NCI-H226 (cell line): ENCODE measurements at regions not wholly inside any gene's neighbourhood (a gene's known extent, or its start where the extent isn't known, plus 50 kb on each side); places are given as distances from the start of the nearest gene placed in this dataset.
"Not testable (repeated sequence)": the region's sequence is repeated elsewhere in the genome, so short reads cannot be mapped to it uniquely, and the experiment has no call there.

Experiments
- DNase-seq: peaks from one replicate; pipeline ENCODE4 v3.0.0-alpha.2; 2015

- no peak for DNase-seq
These were observed 165.1 kb downstream of the FBXO4 start for GRCh38 chr5:42090162-42090561.

GRCh38 chr5:42099846-42100245, 174.8 kb downstream of the FBXO4 start:
- DNase-seq: not testable (repeated sequence)

DNA sequence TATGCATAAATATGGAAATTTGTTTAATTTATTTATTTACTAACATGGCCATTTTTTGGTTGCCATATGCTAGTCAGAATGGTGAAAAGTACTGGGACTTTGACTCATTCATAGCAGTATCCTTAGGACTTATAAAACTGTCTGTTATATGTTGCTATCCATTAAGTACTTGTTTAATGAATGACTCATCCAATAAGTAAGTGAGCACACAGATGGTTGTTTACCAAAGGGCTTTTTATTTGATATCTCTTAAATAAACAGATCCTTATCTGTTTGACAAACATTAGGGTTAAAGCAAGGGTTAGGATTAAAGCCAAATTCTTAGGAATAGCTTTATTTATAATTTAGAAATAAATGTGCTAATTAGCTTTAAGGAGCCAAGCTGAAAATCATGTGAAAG, 183.4 kb downstream of the FBXO4 start:
- DNase-seq: no peak

- no peak for DNase-seq
These were observed 184.0 kb downstream of the FBXO4 start for GRCh38 chr5:42109006-42109572.

DNA sequence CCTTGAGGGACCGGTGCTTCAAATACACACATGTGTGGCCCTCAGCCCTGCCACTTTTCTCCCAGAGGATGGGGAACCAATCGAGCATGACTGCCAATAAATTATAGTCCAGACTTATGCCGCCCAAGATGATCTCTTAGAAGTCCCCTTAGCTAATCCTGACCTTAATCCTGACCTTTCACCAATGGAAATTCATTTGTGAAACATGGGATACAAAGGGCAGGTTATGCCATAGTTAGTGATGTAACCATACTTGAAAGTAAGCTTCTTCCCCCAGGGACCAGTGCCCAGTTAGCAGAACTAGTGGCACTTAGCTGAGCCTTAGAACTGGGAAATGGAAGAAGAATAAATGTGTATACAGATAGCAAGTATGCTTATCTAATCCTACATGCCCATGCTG, 190.6 kb downstream of the FBXO4 start:
- not testable (repeated sequence) for DNase-seq

- DNase-seq: no peak
These were observed 195.0 kb downstream of the FBXO4 start for GRCh38 chr5:42120070-42120469.

DNA sequence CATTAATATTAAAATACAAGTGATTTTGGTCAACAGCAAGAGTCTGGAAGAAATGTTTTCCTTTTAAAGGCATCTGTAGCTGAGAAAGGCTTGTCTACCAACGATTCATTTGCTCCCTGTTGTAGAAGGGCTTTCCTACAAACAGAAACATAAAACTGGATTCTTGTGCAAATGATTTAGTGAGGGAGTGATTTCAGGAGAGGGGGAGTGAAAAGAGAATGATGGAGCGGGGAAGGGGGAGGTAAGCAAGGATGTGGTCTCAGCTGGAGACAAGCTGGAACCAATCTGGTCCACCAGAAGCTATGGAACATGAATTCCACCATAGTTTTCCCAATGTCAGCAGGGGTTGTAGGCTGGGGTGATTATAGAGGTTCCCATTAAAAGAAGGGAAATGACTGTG, 196.3 kb downstream of the FBXO4 start:
- no peak for DNase-seq

- DNase-seq: no peak
These were observed 206.0 kb downstream of the FBXO4 start for GRCh38 chr5:42131081-42131480.

- DNase-seq: no peak
These were observed 218.3 kb downstream of the FBXO4 start for GRCh38 chr5:42143361-42143760.

DNA sequence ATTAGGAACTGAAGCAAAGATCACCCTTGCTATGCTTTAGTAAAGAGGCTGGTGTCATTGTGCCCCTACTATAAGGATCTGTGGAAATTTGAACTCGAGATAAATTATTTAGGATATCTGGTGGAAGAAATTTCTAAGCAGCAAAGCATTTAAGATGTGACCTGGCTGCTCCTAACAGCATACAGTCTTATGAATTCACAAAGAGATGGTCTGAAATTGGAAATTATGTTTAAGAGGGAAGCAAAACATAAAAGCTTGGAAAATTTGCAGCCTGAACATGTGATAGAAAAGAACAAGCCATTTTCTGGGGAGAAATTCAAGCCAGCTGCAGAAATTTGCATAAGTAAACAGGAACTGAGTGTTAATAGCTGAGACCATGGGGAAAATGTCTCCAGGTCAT, 223.7 kb downstream of the FBXO4 start:
- DNase-seq: no peak

- no peak for DNase-seq
These were observed 232.1 kb downstream of the FBXO4 start for GRCh38 chr5:42157215-42157614.

GRCh38 chr5:42163083-42163482, 238.0 kb downstream of the FBXO4 start:
- no peak for DNase-seq

GRCh38 chr5:42168091-42168670, 243.1 kb downstream of the FBXO4 start:
- DNase-seq: no peak

- DNase-seq: not testable (repeated sequence)
These were observed 247.1 kb upstream of the GHR start for GRCh38 chr5:42176118-42176517.

DNA sequence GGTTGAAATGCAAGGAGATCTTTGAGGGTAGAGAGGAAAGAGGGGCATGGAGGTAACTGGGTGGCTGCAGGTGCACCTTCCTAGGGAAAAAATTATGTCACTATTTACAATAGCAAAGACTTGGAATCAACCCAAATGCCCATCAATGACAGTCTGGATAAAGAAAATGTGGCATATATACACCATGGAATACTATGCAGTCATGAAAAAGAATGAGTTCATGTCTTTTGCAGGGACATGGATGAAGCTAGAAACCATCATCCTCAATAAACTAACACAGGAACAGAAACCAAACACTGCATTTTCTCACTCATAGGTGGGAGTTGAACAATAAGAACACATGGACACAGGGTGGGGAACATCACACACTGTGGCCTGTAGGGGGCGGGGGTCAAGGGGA, 243.4 kb upstream of the GHR start:
- not testable (repeated sequence) for DNase-seq

- DNase-seq: no peak
These were observed 206.3 kb upstream of the GHR start for GRCh38 chr5:42216904-42217303.

- DNase-seq: no peak
These were observed 205.4 kb upstream of the GHR start for GRCh38 chr5:42217791-42218190.

DNA sequence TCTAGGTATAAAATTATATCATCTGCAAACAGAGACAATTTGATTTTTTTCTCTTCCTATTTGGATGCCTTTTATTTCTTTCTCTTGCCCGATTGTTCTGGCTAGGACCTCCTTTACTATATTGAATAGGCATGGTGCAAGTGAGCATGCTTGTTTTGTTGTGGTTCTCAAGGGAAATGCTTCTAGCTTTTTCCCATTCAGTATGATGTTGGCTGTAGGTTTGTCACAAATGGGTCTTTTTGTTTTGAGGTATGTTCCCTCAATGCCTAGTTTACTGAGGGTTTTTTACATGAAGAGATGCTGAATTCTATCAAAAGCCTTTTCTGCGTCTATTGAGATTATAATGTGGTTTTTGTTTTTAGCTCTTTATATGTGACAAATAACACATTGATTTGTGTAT, 198.2 kb upstream of the GHR start:
- DNase-seq: no peak

DNA sequence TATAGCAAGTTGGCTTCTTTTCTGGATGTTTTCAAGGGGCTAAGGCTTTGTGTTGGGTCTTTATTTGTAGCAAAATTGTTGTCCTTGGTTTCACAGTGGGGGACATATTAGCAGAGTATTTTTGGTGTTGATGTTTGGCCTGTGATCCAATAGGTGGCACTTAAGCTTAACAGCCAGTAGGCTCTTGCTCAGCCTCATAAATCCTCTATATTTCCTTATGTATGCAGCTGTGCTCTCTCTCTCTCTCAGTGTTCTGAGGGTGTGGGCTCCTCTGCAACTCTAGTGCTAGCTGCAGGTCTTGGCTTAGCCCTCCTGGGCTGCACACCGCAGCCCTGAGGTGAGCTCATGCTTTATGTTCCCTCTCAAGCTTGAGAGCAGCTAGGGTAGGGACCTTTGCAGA, 195.0 kb upstream of the GHR start:
- DNase-seq: no peak

DNA sequence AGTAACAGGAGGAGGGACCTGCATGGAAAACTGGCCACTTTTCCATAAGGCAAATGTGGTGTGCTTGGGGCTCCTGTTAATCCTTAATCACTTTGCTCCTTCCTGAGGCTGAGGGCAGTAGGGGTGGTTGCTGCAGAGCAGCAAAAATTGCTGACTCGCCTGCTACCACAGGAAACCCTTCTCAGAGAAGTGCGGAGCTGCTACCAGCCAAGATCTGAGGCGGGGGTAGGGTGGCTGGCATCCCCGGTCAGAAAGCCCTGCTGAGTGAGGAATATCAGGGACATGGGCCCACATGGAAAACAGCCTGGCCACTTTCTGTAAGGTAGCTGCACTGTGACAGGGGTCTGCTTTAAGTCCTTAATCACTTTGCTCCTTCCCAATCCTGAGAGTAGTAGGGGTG, 192.4 kb upstream of the GHR start:
- no peak for DNase-seq

DNA sequence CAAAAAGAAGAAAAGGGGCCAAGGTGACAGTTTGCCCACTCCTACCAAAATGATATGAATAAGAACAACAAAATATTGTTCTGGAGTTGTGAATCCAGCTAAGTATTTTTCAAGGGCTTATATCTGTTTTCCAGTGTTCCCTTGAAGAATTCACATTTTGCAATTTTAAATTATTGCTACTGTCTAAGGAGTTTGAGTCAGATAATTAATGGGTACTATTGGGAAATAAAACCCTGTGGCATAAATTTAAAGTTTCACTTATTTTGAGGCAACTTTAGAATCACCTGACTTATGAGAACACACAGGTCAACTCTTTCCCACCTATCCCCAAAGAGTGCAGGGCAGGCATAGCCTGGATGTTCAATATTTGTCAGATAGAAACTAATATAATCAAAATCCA, 188.0 kb upstream of the GHR start:
- no peak for DNase-seq

DNA sequence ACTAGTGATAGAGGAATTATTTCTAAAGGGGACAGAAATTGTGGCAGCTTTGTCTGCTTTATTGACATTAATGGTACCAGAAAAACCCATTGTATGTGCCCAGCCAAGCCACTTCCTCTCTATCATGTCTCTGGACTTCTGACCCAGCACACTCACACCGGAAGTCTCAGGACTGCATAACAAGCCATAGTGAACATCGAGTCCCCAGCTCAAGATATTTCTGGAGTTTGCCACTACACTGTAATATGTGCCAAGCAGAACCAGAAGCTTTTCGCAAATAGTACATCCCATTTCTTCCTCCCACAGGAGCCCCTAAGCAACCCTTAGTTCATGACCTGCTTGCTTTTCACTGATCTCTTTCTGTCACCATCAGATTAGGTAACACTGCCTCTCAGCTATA, 187.4 kb upstream of the GHR start:
- no peak for DNase-seq

DNA sequence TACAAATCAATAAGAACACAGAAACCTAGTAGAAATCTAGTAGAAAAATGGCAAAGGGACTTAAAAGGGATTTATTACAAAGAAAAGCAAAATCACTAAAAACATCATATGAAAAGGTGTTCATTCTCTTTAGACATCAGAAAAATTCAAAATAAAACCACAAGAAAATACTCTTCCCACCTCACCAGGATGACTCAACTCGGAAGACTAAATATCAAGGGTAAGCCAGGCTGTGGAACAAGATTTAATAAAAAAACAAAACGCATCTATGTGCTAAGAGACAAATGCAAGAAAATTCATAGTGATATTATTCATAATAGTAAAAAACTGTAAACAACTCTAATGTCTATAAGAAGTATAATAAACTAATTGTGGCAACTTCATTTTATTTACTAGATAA, 181.6 kb upstream of the GHR start:
- DNase-seq: no peak

GRCh38 chr5:42242210-42242609, 181.0 kb upstream of the GHR start:
- DNase-seq: peak; percentile 70

GRCh38 chr5:42242881-42243485, 180.3 kb upstream of the GHR start:
- DNase-seq: no peak
